HFF-Myc (cell line): ENCODE measurements at regions not wholly inside any gene's neighbourhood (a gene's known extent, or its start where the extent isn't known, plus 50 kb on each side); places are given as distances from the start of the nearest gene placed in this dataset.
"Not testable (repeated sequence)": the region's sequence is repeated elsewhere in the genome, so short reads cannot be mapped to it uniquely, and the experiment has no call there.

Source experiments
- DNase-seq: peaks from one replicate; pipeline ENCODE4 v3.0.0-alpha.2; 2011; ENCODE audit warnings: low read depth; ENCODE audit errors: extremely low read depth
- H3K4me3 ChIP-seq: replicated peaks from 2 replicates; pipeline ENCODE4 v1.5.1; 2011; ENCODE audit warnings: low read depth, mild to moderate bottlenecking, control low read depth, low read length
- CTCF ChIP-seq: IDR thresholded peaks from 2 replicates; pipeline ENCODE4 v1.5.1; 2012; ENCODE audit warnings: mild to moderate bottlenecking, low read depth, low read length, control low read depth; ENCODE audit errors: missing control alignments

DNA sequence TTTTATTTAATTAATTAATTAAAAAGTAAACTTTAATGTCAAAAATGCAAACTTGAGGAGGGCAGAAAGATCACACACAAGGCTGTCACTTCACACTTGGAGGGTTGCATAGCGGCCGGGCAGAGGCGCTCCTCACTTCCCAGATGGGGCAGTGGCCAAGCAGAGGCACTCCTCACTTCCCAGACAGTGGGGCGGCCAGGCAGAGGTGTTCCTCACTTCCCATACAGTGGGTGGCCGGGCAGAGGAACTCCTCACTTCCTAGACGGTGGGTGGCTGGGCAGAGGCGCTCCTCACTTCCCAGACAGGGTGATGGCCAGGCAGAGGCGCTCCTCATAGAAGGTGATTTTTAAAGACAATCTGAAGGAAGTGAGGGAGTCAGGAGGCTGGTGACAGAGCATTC lies 277.5 kb downstream of the PDCD6IP start:
- H3K4me3 ChIP-seq: no peak overlapping the region
- no peak for DNase-seq
- TF ChIP-seq CTCF: no peak

DNA sequence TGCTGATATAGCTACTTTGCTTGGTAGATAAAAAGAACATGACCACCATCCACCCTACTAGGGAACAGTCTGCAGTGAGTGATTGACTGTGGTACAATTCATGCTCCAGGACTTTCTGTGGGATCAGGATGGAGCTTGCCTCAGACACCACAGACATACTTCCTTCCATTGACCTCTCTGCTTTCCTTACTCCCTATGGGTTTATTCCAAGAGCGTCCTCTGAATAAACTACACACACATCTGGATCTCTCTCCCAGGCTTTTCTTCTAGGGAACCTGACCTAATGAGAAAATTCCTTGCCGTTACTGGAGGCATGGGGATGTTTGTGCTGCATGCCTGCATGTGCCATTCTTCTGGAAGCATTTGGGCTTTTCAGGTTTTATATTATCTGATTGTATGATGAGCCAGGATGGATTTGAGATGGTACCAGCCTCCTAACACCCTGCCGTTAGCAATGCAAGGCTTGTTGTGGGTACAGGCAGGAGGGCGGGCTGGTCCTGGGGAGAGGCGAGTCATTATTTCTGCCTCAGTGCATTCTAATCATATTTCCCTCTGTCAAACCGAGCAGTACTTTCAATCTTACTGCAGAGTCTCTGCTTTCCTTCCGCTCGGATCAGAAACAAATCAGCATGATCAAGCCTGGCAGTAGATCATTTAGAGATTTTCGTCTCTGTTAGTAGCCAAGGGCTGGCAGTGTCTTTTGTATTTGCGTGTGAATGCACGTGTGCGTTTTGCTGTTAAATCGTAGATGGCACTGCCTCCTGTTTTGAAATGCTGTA lies 279.2 kb downstream of the PDCD6IP start:
- no peak overlapping the region for H3K4me3 ChIP-seq
- no peak for DNase-seq
- no peak for TF ChIP-seq CTCF

DNA sequence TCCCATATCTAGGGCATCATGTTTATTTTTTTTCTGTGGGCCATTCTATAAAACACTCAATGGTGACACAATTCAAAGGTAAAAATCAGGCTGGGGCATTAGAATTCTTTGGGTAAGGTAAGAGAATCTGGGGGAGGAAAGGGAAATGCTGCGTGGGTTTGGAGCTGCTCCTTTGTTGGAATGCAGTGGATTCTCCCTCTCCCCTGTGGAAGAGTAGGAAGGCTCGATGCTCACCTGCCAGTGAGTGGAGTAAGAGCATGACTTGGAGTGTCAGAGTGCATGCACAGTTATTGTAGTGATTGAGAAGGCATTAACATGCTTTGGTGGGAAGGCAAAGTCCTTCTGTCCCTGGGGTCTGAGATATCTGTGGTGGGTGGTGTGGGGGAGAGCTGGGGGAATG lies 280.0 kb downstream of the PDCD6IP start:
- H3K4me3 ChIP-seq: no peak overlapping the region
- no peak for DNase-seq
- no peak for TF ChIP-seq CTCF

DNA sequence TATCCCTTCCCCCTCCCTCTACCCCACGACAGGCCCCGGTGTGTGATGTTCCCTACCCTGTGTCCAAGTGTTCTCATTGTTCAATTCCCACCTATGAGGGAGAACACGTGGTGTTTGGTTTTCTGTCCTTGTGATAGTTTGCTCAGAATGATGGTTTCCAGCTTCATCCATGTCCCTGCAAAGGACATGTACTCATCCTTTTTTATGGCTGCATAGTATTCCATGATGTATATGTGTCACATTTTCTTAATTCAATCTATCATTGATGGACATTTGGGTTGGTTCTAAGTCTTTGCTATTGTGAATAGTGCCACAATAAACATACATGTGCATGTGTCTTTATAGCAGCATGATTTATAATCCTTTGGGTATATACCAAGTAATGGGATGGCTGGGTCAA lies 281.4 kb downstream of the PDCD6IP start:
- not testable (repeated sequence) for H3K4me3 ChIP-seq, DNase-seq

DNA sequence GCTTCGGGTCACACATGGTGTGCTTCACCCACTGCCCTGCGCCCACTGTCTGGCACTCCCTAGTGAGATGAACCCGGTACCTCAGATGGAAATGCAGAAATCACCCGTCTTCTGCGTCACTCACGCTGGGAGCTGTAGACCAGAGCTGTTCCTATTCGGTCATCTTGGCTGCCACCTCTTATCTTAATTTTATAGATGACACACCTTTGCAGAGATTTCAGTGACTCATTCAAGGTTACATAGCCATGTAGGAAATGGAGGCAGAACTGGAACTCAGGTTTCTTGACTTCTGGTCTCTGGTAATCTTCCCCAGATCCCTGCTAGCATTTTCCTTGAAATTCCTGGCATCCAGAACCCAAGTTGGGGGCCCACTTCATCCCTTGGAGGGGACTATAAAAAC lies 291.9 kb downstream of the PDCD6IP start:
- H3K4me3 ChIP-seq, DNase-seq: not testable (repeated sequence)

GRCh38 chr3:34090876-34091275 lies 292.4 kb downstream of the PDCD6IP start:
- TF ChIP-seq CTCF: no peak
- DNase-seq: no peak

GRCh38 chr3:34094280-34094679 lies 295.9 kb downstream of the PDCD6IP start:
- not testable (repeated sequence) for DNase-seq, H3K4me3 ChIP-seq

More at GRCh38 chr3:34090876-34091275, 292.4 kb downstream of the PDCD6IP start:
- no peak overlapping the region for H3K4me3 ChIP-seq

GRCh38 chr3:34102288-34102687 lies 303.9 kb downstream of the PDCD6IP start:
- no peak for DNase-seq
- no peak overlapping the region for H3K4me3 ChIP-seq
- TF ChIP-seq CTCF: no peak
